GM21423 (cell line): ENCODE measurements at regions not wholly inside any gene's neighbourhood (a gene's known extent, or its start where the extent isn't known, plus 50 kb on each side); places are given as distances from the start of the nearest gene placed in this dataset.
"Not testable (repeated sequence)": the region's sequence is repeated elsewhere in the genome, so short reads cannot be mapped to it uniquely, and the experiment has no call there.

Source experiments
- ATAC-seq: cut with Tn5 transposase; IDR thresholded peaks from one replicate; pipeline ENCODE4 v1.9.1; 2021; ENCODE audit warnings: mild to moderate bottlenecking, moderate library complexity; ENCODE audit not compliant: unreplicated experiment

- ATAC-seq, result no peak
Observed at GRCh38 chr10:29828956-29829355, 194.2 kb upstream of the SVIL start.

- no peak for ATAC-seq
Observed at GRCh38 chr10:29828440-29828894, 193.7 kb upstream of the SVIL start.

- no peak for ATAC-seq
Observed at GRCh38 chr10:29827512-29827911, 192.7 kb upstream of the SVIL start.

GRCh38 chr10:29826801-29827450 is 192.2 kb upstream of the SVIL start:
- no peak for ATAC-seq

- ATAC-seq, result no peak
Observed at GRCh38 chr10:29826221-29826620, 191.4 kb upstream of the SVIL start.

GRCh38 chr10:29823553-29824080 is 188.8 kb upstream of the SVIL start:
- ATAC-seq, result no peak

- ATAC-seq, result no peak
Observed at GRCh38 chr10:29820890-29821461, 186.2 kb upstream of the SVIL start.

- ATAC-seq, result no peak
Observed at GRCh38 chr10:29816801-29817558, 182.2 kb upstream of the SVIL start.

- ATAC-seq, result no peak
Observed at GRCh38 chr10:29815572-29815971, 180.8 kb upstream of the SVIL start.

- no peak for ATAC-seq
Observed at GRCh38 chr10:29811751-29812427, 177.1 kb upstream of the SVIL start.

GRCh38 chr10:29810816-29811215 is 176.0 kb upstream of the SVIL start:
- no peak for ATAC-seq

- ATAC-seq, result not testable (repeated sequence)
Observed at GRCh38 chr10:29810231-29810630, 175.5 kb upstream of the SVIL start.

- no peak for ATAC-seq
Observed at GRCh38 chr10:29809383-29809782, 174.6 kb upstream of the SVIL start.

GRCh38 chr10:29807163-29807806 is 172.5 kb upstream of the SVIL start:
- no peak for ATAC-seq

GRCh38 chr10:29806350-29806788 is 171.6 kb upstream of the SVIL start:
- no peak for ATAC-seq

GRCh38 chr10:29805134-29805723 is 170.5 kb upstream of the SVIL start:
- no peak for ATAC-seq

- ATAC-seq, result no peak
Observed at GRCh38 chr10:29804025-29804852, 169.5 kb upstream of the SVIL start.

- ATAC-seq, result no peak
Observed at GRCh38 chr10:29802171-29802570, 167.4 kb upstream of the SVIL start.

- ATAC-seq, result no peak
Observed at GRCh38 chr10:29798921-29799690, 164.3 kb upstream of the SVIL start.
